Mesothelial cell of epicardium (in vitro differentiated cells): ENCODE measurements at regions not wholly inside any gene's neighbourhood (a gene's known extent, or its start where the extent isn't known, plus 50 kb on each side); places are given as distances from the start of the nearest gene placed in this dataset.
A peak's percentile ranks its signal among the peaks of the same experiment; 100 is the strongest.

Source experiments
- DNase-seq, 2 experiments: peaks; one replicate each; pipeline ENCODE4 v3.0.0; 2021; ENCODE audit warnings: low spot score in 2 of 2; ENCODE audit not compliant: unreplicated experiment in 2 of 2
- H3K27ac Mint-ChIP-seq: 2 replicates; pipeline ENCODE4 v1.8.0; 2021; ENCODE audit warnings: mixed read lengths
- H3K27me3 Mint-ChIP-seq: 2 replicates; pipeline ENCODE4 v1.8.0; 2021; ENCODE audit warnings: low read depth, mixed read lengths
- H3K36me3 Mint-ChIP-seq: 2 replicates; pipeline ENCODE4 v1.8.0; 2021; ENCODE audit warnings: mixed read lengths
- H3K4me1 Mint-ChIP-seq: 2 replicates; pipeline ENCODE4 v1.8.0; 2021; ENCODE audit warnings: mixed read lengths
- H3K4me3 Mint-ChIP-seq: 2 replicates; pipeline ENCODE4 v1.8.0; 2021; ENCODE audit warnings: mild to moderate bottlenecking, moderate library complexity, mixed read lengths
- H3K9me3 Mint-ChIP-seq: 2 replicates; pipeline ENCODE4 v1.8.0; 2021; ENCODE audit warnings: mixed read lengths
- TF ChIP-seq, protein P1 (sequence below): fragments of 200-600 bp; sonication (generic); IDR thresholded peaks from one replicate; pipeline ENCODE4 v1.5.0; 2021; ENCODE audit warnings: antibody characterized with exemption; ENCODE audit not compliant: unreplicated experiment

DNA sequence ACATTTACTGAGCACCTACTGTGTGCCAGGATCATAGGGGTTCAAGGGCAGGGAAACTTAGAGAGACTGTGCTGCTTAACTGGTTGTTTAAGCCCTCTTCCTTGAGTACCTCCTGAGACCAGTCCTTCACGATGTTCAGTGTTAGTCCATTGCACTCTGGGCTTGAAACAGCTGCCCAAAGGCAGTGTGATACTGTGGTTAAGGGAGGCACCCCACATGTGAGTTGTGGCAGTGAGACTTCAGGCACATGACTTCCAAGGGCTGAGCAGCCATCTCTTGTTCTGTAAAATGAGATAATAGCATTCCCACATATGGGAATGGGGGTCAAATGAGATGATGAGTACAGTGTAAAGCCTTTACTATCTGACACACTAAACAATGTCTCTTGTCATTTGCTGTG is 75.1 kb downstream of the LINGO1 start:
- DNase-seq, result no peak
- TF ChIP-seq, protein P1, sequence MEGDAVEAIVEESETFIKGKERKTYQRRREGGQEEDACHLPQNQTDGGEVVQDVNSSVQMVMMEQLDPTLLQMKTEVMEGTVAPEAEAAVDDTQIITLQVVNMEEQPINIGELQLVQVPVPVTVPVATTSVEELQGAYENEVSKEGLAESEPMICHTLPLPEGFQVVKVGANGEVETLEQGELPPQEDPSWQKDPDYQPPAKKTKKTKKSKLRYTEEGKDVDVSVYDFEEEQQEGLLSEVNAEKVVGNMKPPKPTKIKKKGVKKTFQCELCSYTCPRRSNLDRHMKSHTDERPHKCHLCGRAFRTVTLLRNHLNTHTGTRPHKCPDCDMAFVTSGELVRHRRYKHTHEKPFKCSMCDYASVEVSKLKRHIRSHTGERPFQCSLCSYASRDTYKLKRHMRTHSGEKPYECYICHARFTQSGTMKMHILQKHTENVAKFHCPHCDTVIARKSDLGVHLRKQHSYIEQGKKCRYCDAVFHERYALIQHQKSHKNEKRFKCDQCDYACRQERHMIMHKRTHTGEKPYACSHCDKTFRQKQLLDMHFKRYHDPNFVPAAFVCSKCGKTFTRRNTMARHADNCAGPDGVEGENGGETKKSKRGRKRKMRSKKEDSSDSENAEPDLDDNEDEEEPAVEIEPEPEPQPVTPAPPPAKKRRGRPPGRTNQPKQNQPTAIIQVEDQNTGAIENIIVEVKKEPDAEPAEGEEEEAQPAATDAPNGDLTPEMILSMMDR, result no peak
- Mint-ChIP-seq H3K27ac (no peak overlapping the region), H3K4me1 (peaks cover 45% of the 10 kb centered on the region), H3K36me3 (no peaks in the 10 kb centered on the region), H3K27me3 (peaks cover 1% of the 10 kb centered on the region), H3K4me3 (no peak overlapping the region), H3K9me3 (no peaks in the 10 kb centered on the region)

DNA sequence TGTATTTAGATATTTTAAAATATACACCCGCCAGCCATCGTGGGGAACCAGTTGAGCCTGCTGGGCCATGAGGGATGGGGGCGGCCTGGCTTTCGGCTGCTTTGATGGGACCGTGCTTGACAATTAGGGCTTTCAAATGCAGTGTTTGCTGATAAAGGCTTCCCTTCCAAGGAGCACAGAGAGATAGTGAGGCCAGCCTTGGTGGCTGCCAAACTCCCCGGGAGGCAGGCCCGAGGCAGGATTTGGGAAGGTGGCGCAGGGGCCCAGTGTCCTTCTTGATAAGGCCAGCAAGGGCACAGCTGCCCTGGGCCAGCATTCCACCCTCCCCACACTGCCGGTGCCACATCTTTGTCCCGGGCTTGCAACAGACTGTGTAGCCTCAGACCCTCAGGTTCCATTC is 75.6 kb downstream of the LINGO1 start:
- Mint-ChIP-seq H3K4me1 (peaks cover 47% of the 10 kb centered on the region), H3K36me3 (no peaks in the 10 kb centered on the region), H3K4me3 (no peak overlapping the region), H3K27ac (peak overlapping the region; percentile 41), H3K9me3 (no peaks in the 10 kb centered on the region), H3K27me3 (peaks cover 1% of the 10 kb centered on the region)
- TF ChIP-seq, protein P1, result no peak
- DNase-seq, result no peak

DNA sequence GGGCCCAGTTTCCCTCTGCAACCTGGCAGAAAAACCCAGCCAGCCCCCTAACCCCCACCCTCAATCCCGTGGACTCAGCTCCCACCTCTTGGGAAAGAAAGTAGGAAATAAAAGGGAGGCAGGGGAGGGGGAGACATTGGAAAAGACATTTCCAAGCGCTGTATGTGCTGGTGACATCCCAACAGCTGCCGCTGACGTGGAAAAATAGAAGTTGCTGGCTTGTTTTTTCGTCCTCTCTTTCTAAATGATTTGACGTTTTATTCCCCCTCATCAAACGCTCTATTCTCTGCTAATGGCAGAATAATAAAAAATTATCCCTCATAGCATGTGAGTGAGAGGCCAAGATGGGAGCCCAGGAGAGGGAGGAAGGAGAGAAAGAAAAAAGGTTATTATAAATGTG is 76.1 kb downstream of the LINGO1 start:
- peaks cover 1% of the 10 kb centered on the region for H3K27me3 Mint-ChIP-seq
- peak overlapping the region; percentile 35 for H3K27ac Mint-ChIP-seq
- peaks cover 49% of the 10 kb centered on the region for H3K4me1 Mint-ChIP-seq
- TF ChIP-seq, protein P1, result no peak
- H3K9me3 Mint-ChIP-seq, result no peaks in the 10 kb centered on the region
- no peak for DNase-seq
- H3K4me3 Mint-ChIP-seq, result no peak overlapping the region
- no peaks in the 10 kb centered on the region for H3K36me3 Mint-ChIP-seq

DNA sequence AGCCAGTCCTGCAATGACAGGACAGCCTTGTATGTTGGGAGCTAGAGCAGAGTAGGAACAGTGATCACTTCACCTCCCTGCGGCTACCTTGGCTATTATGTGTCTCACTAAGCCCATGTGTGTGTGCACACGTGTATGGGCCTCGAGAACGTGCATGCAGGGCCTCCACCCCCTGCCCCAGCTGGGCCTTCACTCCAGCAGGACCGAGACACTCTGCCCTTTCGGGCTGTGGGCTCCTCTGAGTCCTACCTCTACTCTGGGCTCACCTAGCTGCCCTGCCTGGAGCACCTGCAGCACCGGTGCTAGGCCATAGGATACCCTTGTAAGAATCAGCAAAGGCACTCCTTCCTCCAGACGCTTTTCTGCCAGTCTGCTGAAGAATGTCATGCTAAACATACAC is 77.5 kb downstream of the LINGO1 start:
- Mint-ChIP-seq H3K4me3 (no peak overlapping the region), H3K4me1 (peaks cover 61% of the 10 kb centered on the region), H3K27me3 (no peaks in the 10 kb centered on the region), H3K27ac (no peak overlapping the region), H3K9me3 (no peaks in the 10 kb centered on the region), H3K36me3 (no peaks in the 10 kb centered on the region)
- no peak for DNase-seq
- TF ChIP-seq, protein P1, result no peak

DNA sequence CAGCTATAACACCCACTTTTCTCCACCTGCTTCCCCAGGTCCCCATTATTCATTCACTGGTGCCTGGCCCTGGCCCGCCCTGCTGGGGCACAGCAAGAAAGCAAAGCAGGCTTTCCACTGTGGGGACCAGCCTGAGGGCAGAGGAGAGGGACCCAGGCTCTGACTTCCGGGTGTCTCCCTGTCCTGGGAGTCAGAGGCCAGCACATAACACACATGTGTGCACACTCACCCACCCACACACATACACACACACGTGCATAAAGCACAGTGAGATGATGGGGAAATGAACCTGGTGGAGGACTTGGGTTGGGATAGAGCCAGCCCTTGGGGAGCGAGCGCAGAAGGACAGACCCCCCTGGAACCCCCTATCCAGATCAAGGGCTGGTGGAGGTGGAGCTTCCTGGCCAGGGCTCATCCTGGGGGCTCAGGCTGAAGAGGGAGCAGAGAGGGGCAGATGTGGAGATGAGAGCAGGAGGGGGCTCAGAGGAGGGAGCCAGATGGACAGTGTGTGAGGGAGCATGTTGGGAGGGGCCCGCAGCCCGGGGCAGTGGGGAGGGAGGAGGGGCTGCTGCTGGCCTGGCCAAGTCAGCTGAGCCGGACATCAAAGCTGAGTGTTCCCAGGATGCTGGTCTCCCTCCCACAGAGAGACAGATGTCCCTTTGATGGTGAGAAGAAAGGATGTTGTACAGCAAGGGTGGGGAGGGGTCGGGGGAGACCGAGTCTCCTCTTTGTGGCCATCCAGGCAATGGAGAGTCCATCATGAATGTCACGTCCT is 78.2 kb downstream of the LINGO1 start:
- TF ChIP-seq, protein P1, result no peak
- Mint-ChIP-seq H3K4me3 (no peak overlapping the region), H3K27me3 (no peaks in the 10 kb centered on the region), H3K4me1 (peaks cover 62% of the 10 kb centered on the region), H3K36me3 (no peaks in the 10 kb centered on the region), H3K27ac (no peak overlapping the region), H3K9me3 (no peaks in the 10 kb centered on the region)
- no peak for DNase-seq
